Astrocyte of the cerebellum (primary cell): ENCODE measurements at regions not wholly inside any gene's neighbourhood (a gene's known extent, or its start where the extent isn't known, plus 50 kb on each side); places are given as distances from the start of the nearest gene placed in this dataset.

Experiments
- DNase-seq: peaks from one replicate; pipeline ENCODE4 v3.0.0-alpha.2; 2011; ENCODE audit warnings: low read depth
- H3K4me3 ChIP-seq: 2 replicates; pipeline ENCODE4 v1.5.1; 2011; ENCODE audit warnings: mild to moderate bottlenecking, low read depth, low read length, moderate library complexity
- in situ Hi-C: cut with HindIII; loops from 2 replicates; pipeline ENCODE4 v1.10.0; 2017; ENCODE audit warnings: low sequenced_read_pairs
- TF ChIP-seq, protein P1 (sequence below): IDR thresholded peaks from 2 replicates; pipeline ENCODE4 v1.5.1; 2012; ENCODE audit warnings: low read length, low read depth, moderate library complexity, mild to moderate bottlenecking; ENCODE audit errors: missing control alignments

DNA sequence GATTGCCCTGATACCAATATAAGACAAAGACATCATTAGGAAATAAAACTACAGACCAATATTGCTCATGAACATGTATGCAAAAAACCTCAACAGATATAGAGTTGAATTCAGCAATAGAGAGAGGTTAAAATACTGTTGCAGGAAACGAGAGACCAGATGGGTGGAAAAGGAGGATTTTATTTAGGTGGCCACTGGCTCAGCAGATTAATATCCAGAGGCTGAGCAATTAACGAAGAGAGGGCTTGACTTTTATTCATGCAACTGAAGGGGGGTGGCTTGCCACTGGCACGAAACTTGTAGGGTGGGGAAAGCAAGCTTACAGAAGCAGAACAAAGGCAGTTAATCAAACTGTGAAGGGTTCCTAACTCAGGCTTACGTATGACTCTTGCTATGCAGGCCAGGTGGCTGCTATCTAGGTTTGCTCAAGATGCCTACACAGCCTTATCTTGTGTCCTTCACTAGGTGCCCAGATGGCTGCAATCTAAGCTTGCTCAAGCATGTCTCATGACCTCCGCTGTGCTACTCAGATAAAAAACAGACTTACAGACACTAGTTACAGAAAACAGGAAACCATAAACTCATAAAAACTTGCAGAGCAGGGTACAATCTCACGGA lies 126.4 kb downstream of the MMUT start:
- no peak for DNase-seq

DNA sequence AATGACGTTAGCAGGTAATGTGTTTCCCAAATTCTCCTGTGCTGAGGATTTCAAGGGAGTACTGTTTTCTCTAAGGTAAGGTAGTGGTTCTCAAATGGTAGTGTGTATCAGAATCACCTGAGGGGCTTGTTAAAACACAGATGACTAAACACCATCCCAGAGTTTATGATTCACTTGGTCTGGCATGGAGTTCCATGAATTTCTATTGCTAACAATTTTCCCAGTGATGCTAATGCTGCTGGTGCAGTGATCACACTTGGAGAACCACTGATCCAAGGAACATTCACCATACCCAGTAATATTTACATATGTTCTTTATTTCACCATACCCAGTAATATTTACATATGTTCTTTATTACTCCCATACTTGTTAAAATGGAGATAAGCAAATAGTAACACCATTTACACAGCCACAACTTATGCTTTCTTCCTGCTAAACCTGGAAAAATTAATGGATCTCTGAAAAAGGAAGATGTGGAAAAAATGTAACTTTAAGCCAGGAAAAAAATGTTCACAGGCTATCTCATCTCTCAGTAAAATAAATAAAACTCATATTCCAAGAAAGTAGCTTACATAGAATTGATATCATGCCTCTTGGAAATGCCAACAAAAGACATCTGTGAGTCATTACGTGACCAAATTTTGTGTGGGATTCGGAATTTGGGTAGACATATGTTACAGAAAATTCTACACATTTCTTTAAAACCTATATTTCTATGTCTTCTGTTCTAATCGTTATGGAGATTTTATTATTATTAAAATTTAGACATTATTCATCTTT lies 129.5 kb downstream of the MMUT start:
- in situ Hi-C loops: no loop called here
- DNase-seq: no peak
- TF ChIP-seq, protein P1, sequence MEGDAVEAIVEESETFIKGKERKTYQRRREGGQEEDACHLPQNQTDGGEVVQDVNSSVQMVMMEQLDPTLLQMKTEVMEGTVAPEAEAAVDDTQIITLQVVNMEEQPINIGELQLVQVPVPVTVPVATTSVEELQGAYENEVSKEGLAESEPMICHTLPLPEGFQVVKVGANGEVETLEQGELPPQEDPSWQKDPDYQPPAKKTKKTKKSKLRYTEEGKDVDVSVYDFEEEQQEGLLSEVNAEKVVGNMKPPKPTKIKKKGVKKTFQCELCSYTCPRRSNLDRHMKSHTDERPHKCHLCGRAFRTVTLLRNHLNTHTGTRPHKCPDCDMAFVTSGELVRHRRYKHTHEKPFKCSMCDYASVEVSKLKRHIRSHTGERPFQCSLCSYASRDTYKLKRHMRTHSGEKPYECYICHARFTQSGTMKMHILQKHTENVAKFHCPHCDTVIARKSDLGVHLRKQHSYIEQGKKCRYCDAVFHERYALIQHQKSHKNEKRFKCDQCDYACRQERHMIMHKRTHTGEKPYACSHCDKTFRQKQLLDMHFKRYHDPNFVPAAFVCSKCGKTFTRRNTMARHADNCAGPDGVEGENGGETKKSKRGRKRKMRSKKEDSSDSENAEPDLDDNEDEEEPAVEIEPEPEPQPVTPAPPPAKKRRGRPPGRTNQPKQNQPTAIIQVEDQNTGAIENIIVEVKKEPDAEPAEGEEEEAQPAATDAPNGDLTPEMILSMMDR: no peak
- H3K4me3 ChIP-seq: no peak overlapping the region

More for the DNA sequence above, 126.4 kb downstream of the MMUT start:
- TF ChIP-seq, protein P1: no peak
- in situ Hi-C loops: no loop called here
- H3K4me3 ChIP-seq: no peak overlapping the region

DNA sequence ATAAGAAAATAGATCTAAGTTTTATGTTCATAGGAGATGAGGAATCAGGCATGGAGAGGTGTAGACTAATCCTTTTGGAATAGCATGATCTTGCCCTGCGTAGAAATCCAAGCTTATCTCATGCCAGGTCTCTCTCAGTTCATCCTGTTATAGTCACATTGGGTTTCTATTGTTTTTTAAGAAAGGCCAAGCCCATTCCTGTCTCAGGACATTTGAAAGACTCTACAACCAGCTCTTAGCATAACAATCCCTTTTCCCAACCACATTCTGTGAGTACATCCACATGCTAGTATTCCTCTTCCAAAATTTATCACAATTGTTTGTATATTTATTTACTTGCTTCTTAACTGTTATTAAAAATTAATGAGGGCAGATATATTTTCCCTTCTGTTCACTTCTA lies 130.3 kb downstream of the MMUT start:
- TF ChIP-seq, protein P1: no peak
- in situ Hi-C loops: no loop called here

DNA sequence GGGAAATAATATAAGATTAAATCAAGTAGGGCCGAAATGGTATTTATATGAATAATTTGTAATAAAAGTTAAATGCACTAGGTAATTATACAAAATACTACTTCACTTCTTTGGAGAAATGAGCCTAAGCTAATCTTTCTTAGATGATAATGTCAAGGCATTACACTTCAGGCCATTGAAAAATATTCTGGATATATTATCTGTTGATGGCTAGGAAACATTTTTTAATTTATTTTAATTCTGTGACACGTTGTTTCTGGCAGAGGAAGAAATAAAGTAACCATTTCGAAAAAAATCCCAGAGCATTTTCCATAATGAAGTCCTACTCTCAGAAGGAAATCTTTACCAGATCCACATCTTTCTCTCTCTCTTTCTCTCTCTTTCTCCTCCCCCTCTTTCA lies 133.9 kb downstream of the MMUT start:
- TF ChIP-seq, protein P1: no peak
- in situ Hi-C loops: no loop called here
- no peak overlapping the region for H3K4me3 ChIP-seq
- no peak for DNase-seq

More for the DNA sequence above, 130.3 kb downstream of the MMUT start:
- DNase-seq: no peak
- H3K4me3 ChIP-seq: no peak overlapping the region

DNA sequence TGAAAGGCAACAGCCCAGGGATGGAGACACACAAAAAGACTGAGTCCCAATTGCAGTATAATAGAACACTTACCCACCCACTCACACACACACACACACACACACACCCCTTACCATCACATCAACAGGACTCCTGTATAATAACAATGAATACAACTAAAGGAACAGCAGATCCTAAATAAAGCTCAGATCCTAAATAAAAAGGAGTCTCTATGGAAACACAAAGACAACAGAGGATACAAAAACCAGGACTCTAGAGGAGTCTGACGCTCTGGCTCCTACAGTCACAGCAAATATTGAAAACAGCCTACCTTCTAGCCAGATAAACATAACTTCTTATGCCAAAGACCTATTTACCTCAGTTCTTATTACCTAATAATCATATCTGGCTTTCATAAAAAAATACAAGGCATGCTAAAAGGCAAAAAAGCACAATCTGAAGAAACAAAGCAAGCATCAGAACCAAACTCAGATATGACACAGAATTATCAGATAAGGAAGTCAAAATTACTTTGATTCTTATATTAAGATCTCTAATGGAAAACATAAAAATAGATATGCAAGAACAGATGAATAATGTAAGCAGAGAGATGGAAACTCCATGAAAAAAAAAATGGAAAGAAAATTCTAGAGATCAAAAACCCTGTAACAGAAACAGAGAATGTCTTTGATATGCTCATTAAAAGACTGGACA lies 134.9 kb downstream of the MMUT start:
- no peak overlapping the region for H3K4me3 ChIP-seq
- TF ChIP-seq, protein P1: no peak
- in situ Hi-C loops: no loop called here
- no peak for DNase-seq

DNA sequence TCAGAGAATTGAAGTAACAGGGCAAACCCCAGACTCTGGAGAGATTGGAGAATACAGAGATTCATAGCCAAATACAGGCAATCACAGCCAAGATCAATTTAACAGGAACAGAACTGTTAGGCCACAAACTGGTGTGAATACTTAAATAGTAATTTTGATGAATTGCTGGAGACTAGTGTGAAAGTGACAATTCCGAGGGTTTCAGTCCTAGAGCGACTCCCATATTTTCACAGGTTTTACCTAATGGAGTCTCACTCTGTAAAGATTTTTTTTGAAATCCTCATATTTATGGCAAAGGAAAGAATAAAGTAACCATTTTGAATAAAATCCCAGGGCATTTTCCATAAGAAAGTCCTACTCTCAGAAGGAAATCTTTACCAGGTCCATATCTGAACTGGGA lies 135.5 kb downstream of the MMUT start:
- no peak for DNase-seq
- TF ChIP-seq, protein P1: no peak
- H3K4me3 ChIP-seq: no peak overlapping the region
- in situ Hi-C loops: no loop called here
